ENCODE measurements at regions not wholly inside any gene's neighbourhood (a gene's known extent, or its start where the extent isn't known, plus 50 kb on each side); places are given as distances from the start of the nearest gene placed in this dataset.

- Histone ChIP-seq H3K9me3 (ENCODE audit: control insufficient read depth in 2 of 2, insufficient read depth in 1 of 2, low read length in 1 of 2) (no peaks in the 10 kb centered on the region), H3K4me1 (ENCODE audit: control insufficient read depth in 2 of 2, insufficient read depth in 2 of 2, low read length in 2 of 2) (no peaks in the 10 kb centered on the region), H3K27me3 (ENCODE audit: control insufficient read depth in 2 of 2, insufficient read depth in 1 of 2, low read length in 1 of 2) (no peaks in the 10 kb centered on the region), H3K4me3 (ENCODE audit: low read length in 2 of 2) (no peak overlapping the region), H3K36me3 (ENCODE audit: control insufficient read depth in 2 of 2, insufficient read depth in 2 of 2, low read length in 1 of 2) (no peaks in the 10 kb centered on the region), H3K27ac (ENCODE audit: low read depth in 1 of 2, low read length in 1 of 2) (no peak overlapping the region)
- WGBS, result 43% methylated on average over 2 of the region's 2 CpGs
- no peak for DNase-seq (ENCODE audit: low read depth in 6 of 9, low spot score in 9 of 9)
Measured at GRCh38 chr4:163922302-163922701, 427.8 kb downstream of the TMA16 start.

- H3K27me3 ChIP-seq (ENCODE audit: control insufficient read depth in 2 of 2, insufficient read depth in 1 of 2, low read length in 1 of 2), result no peaks in the 10 kb centered on the region
- DNase-seq (ENCODE audit: low read depth in 6 of 9, low spot score in 9 of 9), result no peak
- 84% methylated on average over 2 of the region's 2 CpGs for whole genome bisulfite sequencing
Measured at GRCh38 chr4:163923092-163923491, 428.6 kb downstream of the TMA16 start.

GRCh38 chr4:163930086-163930485, 435.6 kb downstream of the TMA16 start:
- Histone ChIP-seq H3K27me3 (ENCODE audit: control insufficient read depth in 2 of 2, insufficient read depth in 1 of 2, low read length in 1 of 2) (no peaks in the 10 kb centered on the region), H3K36me3 (ENCODE audit: control insufficient read depth in 2 of 2, insufficient read depth in 2 of 2, low read length in 1 of 2) (no peaks in the 10 kb centered on the region), H3K4me1 (ENCODE audit: control insufficient read depth in 2 of 2, insufficient read depth in 2 of 2, low read length in 2 of 2) (no peaks in the 10 kb centered on the region), H3K4me3 (ENCODE audit: low read length in 2 of 2) (no peak overlapping the region), H3K9me3 (ENCODE audit: control insufficient read depth in 2 of 2, insufficient read depth in 1 of 2, low read length in 1 of 2) (no peaks in the 10 kb centered on the region), H3K27ac (ENCODE audit: low read depth in 1 of 2, low read length in 1 of 2) (no peak overlapping the region)
- DNase-seq (ENCODE audit: low read depth in 6 of 9, low spot score in 9 of 9), result no peak

More at GRCh38 chr4:163923092-163923491, 428.6 kb downstream of the TMA16 start:
- Histone ChIP-seq H3K4me1 (ENCODE audit: control insufficient read depth in 2 of 2, insufficient read depth in 2 of 2, low read length in 2 of 2) (no peaks in the 10 kb centered on the region), H3K9me3 (ENCODE audit: control insufficient read depth in 2 of 2, insufficient read depth in 1 of 2, low read length in 1 of 2) (no peaks in the 10 kb centered on the region), H3K27ac (ENCODE audit: low read depth in 1 of 2, low read length in 1 of 2) (no peak overlapping the region), H3K36me3 (ENCODE audit: control insufficient read depth in 2 of 2, insufficient read depth in 2 of 2, low read length in 1 of 2) (no peaks in the 10 kb centered on the region), H3K4me3 (ENCODE audit: low read length in 2 of 2) (no peak overlapping the region)

GRCh38 chr4:163932504-163932903, 438.0 kb downstream of the TMA16 start:
- Histone ChIP-seq H3K27me3 (ENCODE audit: control insufficient read depth in 2 of 2, insufficient read depth in 1 of 2, low read length in 1 of 2) (no peaks in the 10 kb centered on the region), H3K4me3 (ENCODE audit: low read length in 2 of 2) (no peak overlapping the region), H3K36me3 (ENCODE audit: control insufficient read depth in 2 of 2, insufficient read depth in 2 of 2, low read length in 1 of 2) (no peaks in the 10 kb centered on the region), H3K9me3 (ENCODE audit: control insufficient read depth in 2 of 2, insufficient read depth in 1 of 2, low read length in 1 of 2) (no peaks in the 10 kb centered on the region), H3K4me1 (ENCODE audit: control insufficient read depth in 2 of 2, insufficient read depth in 2 of 2, low read length in 2 of 2) (no peaks in the 10 kb centered on the region), H3K27ac (ENCODE audit: low read depth in 1 of 2, low read length in 1 of 2) (no peak overlapping the region)
- DNase-seq (ENCODE audit: low read depth in 6 of 9, low spot score in 9 of 9), result no peak
- 97% methylated on average over 7 of the region's 7 CpGs for whole genome bisulfite sequencing

- no peaks in the 10 kb centered on the region for H3K36me3 ChIP-seq (ENCODE audit: control insufficient read depth in 2 of 2, insufficient read depth in 2 of 2, low read length in 1 of 2)
- 99% methylated on average over 1 of the region's 1 CpG for WGBS
- no peaks in the 10 kb centered on the region for H3K4me1 ChIP-seq (ENCODE audit: control insufficient read depth in 2 of 2, insufficient read depth in 2 of 2, low read length in 2 of 2)
- no peak for DNase-seq (ENCODE audit: low read depth in 6 of 9, low spot score in 9 of 9)
- no peak overlapping the region for H3K27ac ChIP-seq (ENCODE audit: low read depth in 1 of 2, low read length in 1 of 2)
- H3K27me3 ChIP-seq (ENCODE audit: control insufficient read depth in 2 of 2, insufficient read depth in 1 of 2, low read length in 1 of 2), result no peaks in the 10 kb centered on the region
- no peak overlapping the region for H3K4me3 ChIP-seq (ENCODE audit: low read length in 2 of 2)
- no peaks in the 10 kb centered on the region for H3K9me3 ChIP-seq (ENCODE audit: control insufficient read depth in 2 of 2, insufficient read depth in 1 of 2, low read length in 1 of 2)
Measured at GRCh38 chr4:163939597-163939996, 445.1 kb downstream of the TMA16 start.

- no peak overlapping the region for H3K4me3 ChIP-seq (ENCODE audit: low read length in 2 of 2)
- H3K4me1 ChIP-seq (ENCODE audit: control insufficient read depth in 2 of 2, insufficient read depth in 2 of 2, low read length in 2 of 2), result no peaks in the 10 kb centered on the region
- no peaks in the 10 kb centered on the region for H3K36me3 ChIP-seq (ENCODE audit: control insufficient read depth in 2 of 2, insufficient read depth in 2 of 2, low read length in 1 of 2)
- no peak overlapping the region for H3K27ac ChIP-seq (ENCODE audit: low read depth in 1 of 2, low read length in 1 of 2)
- no peaks in the 10 kb centered on the region for H3K9me3 ChIP-seq (ENCODE audit: control insufficient read depth in 2 of 2, insufficient read depth in 1 of 2, low read length in 1 of 2)
- no peak for DNase-seq (ENCODE audit: low read depth in 6 of 9, low spot score in 9 of 9)
- 92% methylated on average over 7 of the region's 7 CpGs for WGBS
- no peaks in the 10 kb centered on the region for H3K27me3 ChIP-seq (ENCODE audit: control insufficient read depth in 2 of 2, insufficient read depth in 1 of 2, low read length in 1 of 2)
Measured at GRCh38 chr4:163941221-163941905, 446.9 kb downstream of the TMA16 start.

GRCh38 chr4:163948920-163949455, 454.5 kb downstream of the TMA16 start:
- DNase-seq (ENCODE audit: low read depth in 6 of 9, low spot score in 9 of 9), result no peak
- peaks cover 0 to 8% of the 10 kb centered on the region in 2 donors for H3K9me3 ChIP-seq (ENCODE audit: control insufficient read depth in 2 of 2, insufficient read depth in 1 of 2, low read length in 1 of 2)

GRCh38 chr4:163949976-163950601, 455.6 kb downstream of the TMA16 start:
- Histone ChIP-seq H3K27me3 (ENCODE audit: control insufficient read depth in 2 of 2, insufficient read depth in 1 of 2, low read length in 1 of 2) (no peaks in the 10 kb centered on the region), H3K27ac (ENCODE audit: low read depth in 1 of 2, low read length in 1 of 2) (no peak overlapping the region), H3K36me3 (ENCODE audit: control insufficient read depth in 2 of 2, insufficient read depth in 2 of 2, low read length in 1 of 2) (no peaks in the 10 kb centered on the region), H3K4me3 (ENCODE audit: low read length in 2 of 2) (no peak overlapping the region), H3K9me3 (ENCODE audit: control insufficient read depth in 2 of 2, insufficient read depth in 1 of 2, low read length in 1 of 2) (peaks cover 0 to 8% of the 10 kb centered on the region in 2 donors), H3K4me1 (ENCODE audit: control insufficient read depth in 2 of 2, insufficient read depth in 2 of 2, low read length in 2 of 2) (no peaks in the 10 kb centered on the region)
- WGBS, result 94% methylated on average over 11 of the region's 11 CpGs
- DNase-seq (ENCODE audit: low read depth in 6 of 9, low spot score in 9 of 9), result no peak

More at GRCh38 chr4:163948920-163949455, 454.5 kb downstream of the TMA16 start:
- Histone ChIP-seq H3K4me1 (ENCODE audit: control insufficient read depth in 2 of 2, insufficient read depth in 2 of 2, low read length in 2 of 2) (no peaks in the 10 kb centered on the region), H3K36me3 (ENCODE audit: control insufficient read depth in 2 of 2, insufficient read depth in 2 of 2, low read length in 1 of 2) (no peaks in the 10 kb centered on the region), H3K27ac (ENCODE audit: low read depth in 1 of 2, low read length in 1 of 2) (no peak overlapping the region), H3K4me3 (ENCODE audit: low read length in 2 of 2) (no peak overlapping the region), H3K27me3 (ENCODE audit: control insufficient read depth in 2 of 2, insufficient read depth in 1 of 2, low read length in 1 of 2) (no peaks in the 10 kb centered on the region)
- WGBS, result 93% methylated on average over 9 of the region's 9 CpGs

GRCh38 chr4:163955288-163955687, 460.8 kb downstream of the TMA16 start:
- whole genome bisulfite sequencing, result 93% methylated on average over 4 of the region's 4 CpGs
- H3K9me3 ChIP-seq (ENCODE audit: control insufficient read depth in 2 of 2, insufficient read depth in 1 of 2, low read length in 1 of 2), result no peaks in the 10 kb centered on the region
- DNase-seq (ENCODE audit: low read depth in 6 of 9, low spot score in 9 of 9), result no peak

More at GRCh38 chr4:163955288-163955687, 460.8 kb downstream of the TMA16 start:
- no peaks in the 10 kb centered on the region for H3K27me3 ChIP-seq (ENCODE audit: control insufficient read depth in 2 of 2, insufficient read depth in 1 of 2, low read length in 1 of 2)
- no peak overlapping the region for H3K27ac ChIP-seq (ENCODE audit: low read depth in 1 of 2, low read length in 1 of 2)
- no peak overlapping the region for H3K4me3 ChIP-seq (ENCODE audit: low read length in 2 of 2)
- no peaks in the 10 kb centered on the region for H3K4me1 ChIP-seq (ENCODE audit: control insufficient read depth in 2 of 2, insufficient read depth in 2 of 2, low read length in 2 of 2)
- H3K36me3 ChIP-seq (ENCODE audit: control insufficient read depth in 2 of 2, insufficient read depth in 2 of 2, low read length in 1 of 2), result no peaks in the 10 kb centered on the region

Data from thymus (tissue), 11 donors.